HG03196 (cell line): ENCODE measurements at regions not wholly inside any gene's neighbourhood (a gene's known extent, or its start where the extent isn't known, plus 50 kb on each side); places are given as distances from the start of the nearest gene placed in this dataset.

ENCODE experiments used
- ATAC-seq: cut with Tn5 transposase; IDR thresholded peaks from one replicate; pipeline ENCODE4 v1.9.1; 2021; ENCODE audit not compliant: unreplicated experiment

- ATAC-seq: no peak
These were observed 281.7 kb upstream of the ROPN1 start for GRCh38 chr3:124273651-124274050.

GRCh38 chr3:124274051-124274450 is 282.1 kb upstream of the ROPN1 start:
- no peak for ATAC-seq

DNA sequence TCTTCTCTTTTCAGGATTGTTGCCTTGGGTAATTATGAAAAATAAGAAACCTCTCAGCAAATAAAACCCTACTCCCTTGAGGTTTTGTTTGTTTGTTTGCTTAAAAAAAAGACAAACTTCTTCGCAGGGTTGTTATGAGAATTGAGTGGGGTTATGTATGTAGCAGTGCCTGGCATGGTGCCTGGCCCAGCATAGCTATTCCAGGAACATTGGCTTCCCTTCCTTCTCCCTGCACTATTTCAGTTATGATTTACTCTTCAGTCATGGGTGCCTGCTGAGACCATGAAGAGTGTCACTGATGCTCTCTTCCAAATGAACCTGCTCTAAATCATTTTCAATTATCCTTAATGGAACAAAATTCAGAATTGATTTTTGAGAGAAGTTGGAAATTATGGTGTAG is 283.5 kb upstream of the ROPN1 start:
- ATAC-seq: no peak

DNA sequence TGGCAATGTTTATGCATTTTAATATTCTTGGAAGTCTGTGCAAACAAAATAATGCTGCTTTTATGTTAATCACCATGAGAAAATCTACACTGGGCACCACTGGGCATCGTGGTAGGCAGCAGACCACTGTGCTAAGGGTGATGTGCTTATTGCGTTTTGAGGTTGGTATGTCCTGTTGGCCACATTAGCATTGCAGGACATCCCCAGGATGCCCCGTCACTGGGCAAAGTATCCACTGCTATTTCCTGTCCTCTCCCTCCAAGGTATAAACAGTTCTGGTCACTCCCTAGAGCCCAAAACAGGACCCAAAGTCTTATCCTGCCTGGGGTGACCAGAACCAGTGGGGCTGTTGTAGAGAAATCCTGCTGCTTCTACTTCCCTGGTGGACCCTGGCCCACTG is 284.2 kb upstream of the ROPN1 start:
- ATAC-seq: no peak

GRCh38 chr3:124276539-124277143 is 284.7 kb upstream of the ROPN1 start:
- ATAC-seq: no peak

- ATAC-seq: no peak
These were observed 285.4 kb upstream of the ROPN1 start for GRCh38 chr3:124277144-124277890.

- no peak for ATAC-seq
These were observed 289.8 kb upstream of the ROPN1 start for GRCh38 chr3:124281453-124282316.

- no peak for ATAC-seq
These were observed 291.1 kb upstream of the ROPN1 start for GRCh38 chr3:124282751-124283651.

DNA sequence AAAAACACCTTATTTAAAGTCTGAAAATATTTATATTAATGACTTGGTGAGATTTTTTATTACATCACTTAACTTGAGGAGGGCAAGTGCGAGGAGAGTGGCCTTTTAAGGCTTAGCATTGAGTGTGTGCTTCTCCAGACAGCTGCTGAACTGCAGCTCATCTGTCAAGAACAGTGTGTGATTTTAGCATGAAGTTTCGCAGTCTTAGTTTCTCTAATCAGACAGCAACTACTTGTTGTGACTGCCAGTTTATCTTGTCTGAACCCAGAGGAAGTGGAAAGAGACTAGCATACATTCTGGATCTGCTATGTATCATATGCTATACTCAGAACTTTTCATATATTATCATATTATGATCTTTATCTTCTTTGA is 291.7 kb upstream of the ROPN1 start:
- no peak for ATAC-seq

- ATAC-seq: no peak
These were observed 297.1 kb upstream of the ROPN1 start for GRCh38 chr3:124288996-124289395.

- ATAC-seq: no peak
These were observed 299.1 kb upstream of the ROPN1 start for GRCh38 chr3:124291008-124291407.

DNA sequence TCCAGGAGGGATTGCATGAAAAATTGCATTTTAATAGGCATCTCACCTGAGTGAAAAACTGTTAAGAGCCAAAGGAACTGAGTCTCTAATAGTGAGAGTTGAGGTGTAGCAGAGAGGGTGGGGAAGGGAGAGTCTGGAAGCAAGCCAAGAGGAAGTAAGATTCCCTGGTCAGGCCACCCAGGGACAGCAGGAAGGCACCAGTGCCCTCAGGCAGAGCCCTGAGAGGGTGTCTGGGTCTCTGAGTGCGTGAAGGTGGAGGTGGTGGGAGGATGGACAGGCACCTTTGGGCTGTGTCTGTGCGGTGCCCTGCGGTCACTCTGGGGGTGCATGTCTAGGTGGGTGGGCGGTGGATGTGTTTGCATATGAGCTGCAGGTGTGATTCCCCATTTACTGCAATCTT is 300.4 kb upstream of the ROPN1 start:
- no peak for ATAC-seq

DNA sequence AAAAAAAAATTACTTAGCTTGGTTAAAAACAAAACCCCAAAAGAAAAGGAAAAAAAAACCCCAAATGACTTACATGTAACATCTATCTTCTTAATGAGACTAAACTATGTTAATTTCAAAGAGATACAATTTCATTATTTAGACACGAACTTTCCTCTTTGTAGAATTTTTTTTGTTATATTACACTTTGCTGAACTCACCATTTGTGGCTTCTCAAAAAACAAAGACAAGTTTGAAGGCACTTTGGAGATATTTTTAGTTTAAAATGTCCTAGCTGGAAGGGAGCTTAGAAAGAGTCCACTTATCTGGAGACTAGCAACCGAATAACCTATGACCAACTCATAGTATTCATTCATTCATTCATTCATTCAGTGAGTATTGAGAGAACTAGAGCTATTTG is 301.7 kb upstream of the ROPN1 start:
- ATAC-seq: no peak

GRCh38 chr3:124295362-124295761 is 303.4 kb upstream of the ROPN1 start:
- no peak for ATAC-seq

DNA sequence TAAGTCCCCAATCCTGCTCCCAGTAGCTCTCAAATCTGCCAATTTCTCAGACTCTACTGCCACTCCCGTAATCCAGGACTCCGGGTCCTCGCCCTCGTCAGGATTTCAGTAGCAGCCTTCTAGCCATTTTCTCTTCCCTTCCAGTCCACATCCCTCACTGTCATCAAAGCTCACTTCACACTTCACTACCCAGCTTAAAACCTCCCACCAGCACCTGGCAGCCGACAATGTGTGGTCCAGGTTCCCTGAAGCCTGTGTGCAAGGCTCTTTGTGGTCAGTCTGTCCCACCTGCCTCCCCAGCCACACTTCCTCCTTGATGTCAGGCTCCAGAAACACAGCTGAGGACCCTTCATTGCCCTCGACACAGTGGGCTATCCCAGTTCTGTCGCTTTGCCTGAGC is 304.5 kb upstream of the ROPN1 start:
- no peak for ATAC-seq

DNA sequence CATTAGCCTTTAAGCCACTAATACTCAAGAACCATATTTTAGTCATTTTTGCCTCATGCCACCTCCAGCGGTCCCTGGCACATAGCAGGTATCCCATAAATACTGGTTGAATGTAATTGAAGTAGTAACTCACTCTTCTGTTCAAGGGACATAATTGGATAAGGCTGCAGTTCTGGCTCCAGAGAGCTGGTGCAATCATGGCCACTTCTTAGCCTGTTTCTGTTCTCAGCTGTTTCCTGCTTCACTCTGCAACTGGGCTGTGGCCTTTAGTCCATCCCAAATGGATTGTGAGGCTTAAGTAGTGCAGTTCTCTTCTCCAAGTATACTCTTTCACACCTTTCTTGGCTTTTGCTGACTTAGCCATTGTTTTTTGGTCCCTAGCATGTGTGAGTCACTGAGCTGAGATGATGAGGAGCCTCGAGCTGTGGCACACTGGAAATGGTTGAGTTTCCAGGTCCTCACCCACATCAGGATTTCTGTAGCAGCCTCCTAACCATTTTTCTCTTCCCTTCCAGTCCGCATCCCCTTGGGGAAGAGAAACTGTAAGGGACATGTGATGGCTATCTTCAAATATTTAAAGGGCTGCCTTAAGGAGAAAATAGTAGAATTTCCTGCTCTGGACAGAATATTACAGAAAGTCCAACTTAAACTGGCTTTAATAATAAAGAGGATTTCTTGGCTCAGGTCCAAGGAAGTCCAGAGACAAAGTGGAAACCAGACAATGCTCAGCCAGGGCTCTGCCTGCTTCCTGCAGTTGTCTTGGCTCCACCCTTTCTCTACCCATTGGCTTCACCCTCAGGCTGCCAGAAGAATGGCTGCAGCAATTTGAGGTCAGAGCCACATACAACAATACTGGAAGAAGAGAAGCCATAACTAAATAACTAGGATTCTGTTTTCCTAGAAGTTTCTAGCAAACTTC is 305.4 kb upstream of the ROPN1 start:
- no peak for ATAC-seq

DNA sequence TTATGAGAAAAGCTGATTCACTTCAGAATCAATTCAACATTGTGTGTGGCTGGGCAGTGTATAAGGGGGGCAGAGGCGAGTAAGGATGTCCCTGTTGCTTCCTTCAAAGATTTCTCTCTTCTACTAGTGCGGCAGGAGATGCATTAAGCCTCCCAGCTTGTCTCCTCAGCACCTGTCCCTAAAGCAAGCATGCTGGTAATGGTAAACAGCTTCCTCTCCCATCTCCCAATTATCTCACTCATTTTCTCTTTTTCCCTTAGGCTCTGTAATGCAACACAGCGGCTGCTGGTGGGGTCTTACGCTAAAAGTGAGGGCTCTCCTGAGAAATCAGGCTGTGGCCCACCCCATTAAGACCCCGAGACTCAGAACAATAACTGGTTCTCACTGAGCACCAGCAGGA is 306.4 kb upstream of the ROPN1 start:
- no peak for ATAC-seq

- no peak for ATAC-seq
These were observed 307.0 kb upstream of the ROPN1 start for GRCh38 chr3:124298951-124299350.

- ATAC-seq: no peak
These were observed 307.9 kb upstream of the ROPN1 start for GRCh38 chr3:124299831-124300230.

- ATAC-seq: no peak
These were observed 308.5 kb upstream of the ROPN1 start for GRCh38 chr3:124300416-124300815.
